HG03280 (cell line): ENCODE measurements at regions not wholly inside any gene's neighbourhood (a gene's known extent, or its start where the extent isn't known, plus 50 kb on each side); places are given as distances from the start of the nearest gene placed in this dataset.
A peak's percentile ranks its signal among the peaks of the same experiment; 100 is the strongest.
"Not testable (repeated sequence)": the region's sequence is repeated elsewhere in the genome, so short reads cannot be mapped to it uniquely, and the experiment has no call there.

Experiments
- ATAC-seq: cut with Tn5 transposase; IDR thresholded peaks from one replicate; pipeline ENCODE4 v1.9.1; 2021; ENCODE audit warnings: mild to moderate bottlenecking, moderate library complexity; ENCODE audit not compliant: unreplicated experiment

GRCh38 chr6:56839533-56840183, 115.2 kb upstream of the BEND6 start:
- ATAC-seq = no peak

DNA sequence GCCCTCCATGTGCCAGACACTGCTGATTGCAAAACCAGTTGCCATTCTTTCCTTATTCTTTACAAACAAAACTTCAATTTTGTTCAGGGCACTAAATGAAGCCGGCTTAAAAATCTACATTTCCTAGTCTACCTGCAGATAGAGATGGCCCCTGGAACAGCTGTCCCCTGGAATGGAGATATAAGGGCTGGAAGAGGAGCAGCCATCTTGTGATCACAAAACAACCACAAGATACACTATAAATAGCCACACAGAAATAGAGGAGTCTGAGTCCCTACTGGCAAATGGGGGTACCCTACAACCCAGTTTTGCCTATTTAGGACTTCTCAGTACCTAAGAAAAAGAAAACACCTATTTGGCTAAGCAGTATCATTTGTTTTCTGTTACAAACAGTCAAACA, 115.9 kb upstream of the BEND6 start:
- ATAC-seq = no peak

DNA sequence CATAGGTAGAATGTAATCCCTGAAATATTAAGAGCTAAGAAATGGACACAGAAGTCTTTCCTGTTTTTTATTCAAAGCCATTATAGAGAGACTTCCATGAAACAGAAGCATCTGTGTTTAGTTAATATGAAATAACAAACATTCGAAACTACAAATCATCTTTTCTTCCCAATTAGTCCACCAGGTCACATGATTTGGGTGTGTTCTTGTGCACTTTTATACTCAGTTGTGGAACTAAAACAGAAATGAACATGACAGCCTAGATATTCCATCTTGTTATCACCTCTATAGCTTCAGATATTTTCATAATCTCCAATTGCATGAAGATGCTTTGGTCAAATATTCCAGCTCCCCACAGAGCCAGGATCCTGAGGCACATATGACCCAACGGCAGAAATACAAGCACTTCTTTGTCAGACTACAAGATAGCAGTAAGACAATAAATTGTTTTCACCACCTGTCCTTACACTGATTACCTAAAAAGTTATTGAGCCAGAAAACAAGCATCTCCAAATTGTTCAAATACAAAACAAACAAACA, 116.8 kb upstream of the BEND6 start:
- no peak for ATAC-seq

DNA sequence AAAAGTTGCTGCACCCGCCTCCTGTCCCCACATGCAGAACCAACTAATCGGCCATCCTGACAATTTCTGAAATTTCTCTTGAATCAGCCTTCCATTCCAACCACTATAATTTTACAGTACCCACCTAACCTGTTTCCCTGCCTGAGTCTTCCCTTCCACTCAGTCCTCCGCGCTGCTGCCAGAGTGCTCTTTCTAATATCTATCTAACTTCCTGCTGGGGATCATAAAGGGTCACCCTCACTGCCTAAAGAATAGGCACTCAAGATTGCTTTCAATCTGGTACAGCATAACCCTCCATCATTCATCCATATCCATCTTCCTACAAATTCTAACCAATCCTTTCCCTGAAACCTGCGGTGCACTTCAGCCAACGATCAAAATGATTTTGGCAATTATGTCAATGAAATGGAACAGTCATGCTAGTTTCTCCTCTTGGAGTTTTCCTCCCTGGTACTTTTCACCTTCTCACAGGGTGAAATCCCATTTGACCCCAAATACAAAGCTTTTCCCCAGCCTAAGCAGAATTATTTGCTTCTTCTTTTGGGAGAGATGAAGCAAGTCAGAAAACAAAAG, 117.5 kb upstream of the BEND6 start:
- ATAC-seq = no peak

DNA sequence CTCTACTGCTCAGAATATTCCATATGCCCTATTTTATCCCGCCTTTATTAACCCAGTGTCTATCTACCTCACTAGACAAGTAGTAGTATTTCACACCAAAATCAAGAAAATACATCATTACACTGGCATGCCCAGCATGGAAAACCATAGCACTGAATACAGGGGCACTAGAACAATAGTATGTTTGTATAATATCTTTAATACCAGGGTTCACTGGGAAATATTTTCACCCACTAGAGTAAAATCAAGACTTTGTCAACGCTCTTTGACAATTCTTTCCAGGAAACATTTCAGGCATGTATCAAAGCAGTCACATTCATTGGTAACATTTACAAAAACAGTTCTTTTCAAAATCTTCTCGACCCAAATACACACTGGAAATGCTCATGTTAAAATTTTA, 119.3 kb upstream of the BEND6 start:
- ATAC-seq = no peak

DNA sequence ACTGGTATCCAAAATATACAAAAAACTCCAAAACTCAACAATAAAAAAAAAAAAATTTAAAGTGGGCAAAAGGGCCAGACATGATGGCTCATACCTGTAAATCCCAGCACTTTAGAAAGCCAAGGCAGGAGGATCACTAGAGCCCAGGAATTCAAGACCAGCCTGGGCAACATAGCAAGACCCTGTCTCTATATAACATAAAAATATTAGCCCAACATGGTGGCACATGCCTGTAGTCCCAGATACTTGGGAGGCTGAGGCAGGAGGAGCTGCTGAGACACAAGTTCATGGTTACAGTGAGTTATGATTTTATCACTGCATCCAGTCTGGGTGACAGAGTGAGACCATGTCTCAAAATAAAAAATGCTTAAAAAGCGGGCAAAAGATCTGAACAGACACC, 121.0 kb upstream of the BEND6 start:
- ATAC-seq = no peak

DNA sequence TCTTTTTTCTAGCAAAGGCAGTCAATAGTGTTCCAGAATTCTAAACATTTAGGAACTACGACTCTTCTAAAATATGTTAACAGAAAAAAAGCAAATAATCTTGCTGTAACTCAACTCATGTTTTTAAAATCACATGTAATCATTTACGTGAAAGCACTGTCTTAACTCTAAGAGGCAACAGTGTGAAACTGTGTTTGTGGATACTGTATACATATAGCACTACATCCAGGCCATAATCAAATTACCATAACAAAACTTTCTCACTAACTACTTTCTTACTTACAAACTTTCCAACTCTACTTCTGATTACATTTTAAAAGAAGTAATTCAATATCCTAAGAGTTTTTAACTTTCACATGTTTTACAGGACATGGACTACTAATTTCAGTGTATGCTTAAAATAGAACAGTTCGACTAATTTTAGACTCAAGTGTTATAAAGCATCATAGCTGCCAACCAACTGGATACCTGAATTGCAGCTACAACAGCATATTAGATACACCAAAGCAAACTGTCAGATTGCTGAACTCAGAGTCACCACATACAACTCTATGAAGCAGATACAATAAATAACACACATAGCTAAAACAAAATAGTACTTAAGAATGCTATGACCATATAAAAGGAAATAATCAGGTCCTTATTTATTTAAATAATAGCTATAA, 121.6 kb upstream of the BEND6 start:
- ATAC-seq = no peak

DNA sequence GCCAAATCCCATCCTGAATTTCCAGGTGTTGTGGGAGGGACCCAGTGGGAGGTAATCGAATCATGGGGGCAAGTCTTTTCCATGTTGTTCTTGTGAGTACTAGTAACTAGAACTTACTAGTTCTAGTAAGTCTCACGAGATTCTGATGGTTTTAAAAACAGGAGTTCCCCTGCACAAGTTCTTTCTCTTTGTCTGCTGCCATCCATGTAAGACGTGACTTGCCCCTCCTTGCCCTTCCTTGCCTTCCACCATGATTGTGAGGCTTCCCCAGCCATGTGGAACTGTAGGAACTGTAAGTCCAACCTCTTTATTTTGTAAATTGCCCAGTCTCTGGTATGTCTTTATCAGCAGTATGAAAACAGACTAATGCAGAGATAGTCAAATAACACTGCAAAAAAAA, 122.7 kb upstream of the BEND6 start:
- ATAC-seq = no peak

DNA sequence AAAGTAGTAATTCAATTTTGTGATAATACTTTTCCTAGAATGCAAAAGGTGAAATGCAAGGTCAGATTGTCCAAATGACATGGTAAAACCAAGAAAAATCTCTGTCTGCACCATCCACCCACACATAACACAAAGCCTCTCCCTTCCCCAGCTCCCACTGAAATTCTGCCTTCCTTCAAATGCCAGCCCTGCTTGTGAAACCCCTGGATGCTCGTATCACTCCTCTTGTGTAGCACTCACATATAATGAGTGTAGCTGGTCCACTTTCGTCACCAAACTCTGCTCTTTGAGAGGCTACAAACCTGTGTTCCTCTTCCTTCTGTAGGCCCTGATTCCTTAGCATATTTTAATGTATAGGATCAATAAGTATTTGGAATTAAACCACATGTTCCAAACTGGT, 123.6 kb upstream of the BEND6 start:
- no peak for ATAC-seq

GRCh38 chr6:56827908-56828649, 126.8 kb upstream of the BEND6 start:
- ATAC-seq = no peak

- ATAC-seq = not testable (repeated sequence)
Measured at GRCh38 chr6:56824431-56824830, 130.5 kb upstream of the BEND6 start.

GRCh38 chr6:56821005-56821432, 133.9 kb upstream of the BEND6 start:
- no peak for ATAC-seq

DNA sequence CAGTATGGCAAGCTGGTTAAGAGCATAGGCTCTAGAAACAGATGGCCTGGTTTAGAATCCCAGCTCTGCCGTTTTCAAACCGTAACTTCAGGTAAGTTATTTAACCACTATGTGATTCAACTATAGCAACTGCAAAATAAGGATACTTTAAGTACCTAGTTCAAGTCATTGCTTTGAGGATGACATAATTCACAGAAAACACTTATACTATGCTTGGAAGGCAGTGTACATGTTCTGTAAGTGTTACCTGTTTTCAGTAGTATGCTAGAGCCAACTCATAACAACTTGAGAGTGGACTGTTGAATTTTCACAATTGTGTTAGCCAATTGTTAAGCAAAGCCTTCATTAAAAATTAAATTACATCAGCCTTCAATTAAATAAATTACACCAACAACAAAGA, 134.8 kb upstream of the BEND6 start:
- no peak for ATAC-seq

DNA sequence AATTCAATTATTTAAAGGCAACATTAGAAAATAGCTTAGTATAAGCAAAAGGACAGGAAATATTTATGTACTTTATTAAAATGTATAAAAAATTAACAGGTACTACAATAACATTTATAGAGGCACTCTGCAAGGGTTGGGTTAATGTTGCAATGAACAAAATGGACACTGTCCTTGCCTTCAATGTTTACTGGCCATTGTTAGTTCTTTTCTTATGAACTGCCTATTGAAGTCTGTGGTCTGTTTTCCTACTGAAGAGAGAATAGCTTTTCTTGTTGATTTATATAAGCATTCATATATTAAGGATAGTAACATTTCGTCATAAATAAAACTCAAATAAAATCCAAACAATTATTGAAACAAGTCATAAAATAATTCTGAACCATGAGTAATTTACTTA, 135.3 kb upstream of the BEND6 start:
- ATAC-seq = no peak

- ATAC-seq = no peak
Measured at GRCh38 chr6:56816370-56816769, 138.5 kb upstream of the BEND6 start.

- no peak for ATAC-seq
Measured at GRCh38 chr6:56815436-56815835, 139.5 kb upstream of the BEND6 start.

GRCh38 chr6:56814802-56815201, 140.1 kb upstream of the BEND6 start:
- peak; percentile 25 for ATAC-seq

GRCh38 chr6:56814308-56814707, 140.6 kb upstream of the BEND6 start:
- ATAC-seq = peak; percentile 52

DNA sequence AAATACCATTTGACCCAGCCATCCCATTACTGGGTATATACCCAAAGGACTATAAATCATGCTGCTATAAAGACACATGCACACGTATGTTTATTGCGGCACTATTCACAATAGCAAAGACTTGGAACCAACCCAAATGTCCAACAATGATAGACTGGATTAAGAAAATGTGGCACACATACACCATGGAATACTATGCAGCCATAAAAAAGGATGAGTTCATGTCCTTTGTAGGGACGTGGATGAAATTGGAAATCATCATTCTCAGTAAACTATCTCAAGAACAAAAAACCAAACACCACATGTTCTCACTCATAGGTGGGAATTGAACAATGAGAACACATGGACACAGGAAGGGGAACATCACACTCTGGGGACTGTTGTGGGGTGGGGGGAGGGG, 142.1 kb upstream of the BEND6 start:
- not testable (repeated sequence) for ATAC-seq

DNA sequence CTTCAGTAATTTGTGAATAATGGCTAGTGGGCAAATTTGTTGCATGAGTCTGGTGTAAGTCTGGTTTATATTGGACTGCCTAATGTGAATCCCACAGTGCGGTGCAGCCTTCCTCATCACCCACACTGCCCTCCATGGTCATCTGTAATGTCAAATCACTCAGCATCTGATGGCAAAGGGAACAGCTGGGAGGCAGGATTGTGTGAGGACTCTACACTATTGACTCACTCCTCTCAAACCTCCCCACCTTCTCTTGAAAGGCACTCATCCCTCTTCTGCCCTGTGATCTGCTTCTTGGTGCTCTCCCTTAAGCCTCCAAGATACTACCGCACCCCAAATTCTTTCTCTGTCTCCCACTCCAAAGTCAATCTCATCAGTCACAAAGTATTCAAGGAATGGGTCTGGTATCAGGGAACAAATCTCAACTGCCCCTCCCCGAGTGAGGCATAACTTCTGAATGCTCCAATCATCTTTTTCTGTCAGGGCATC, 146.0 kb upstream of the BEND6 start:
- ATAC-seq = no peak

DNA sequence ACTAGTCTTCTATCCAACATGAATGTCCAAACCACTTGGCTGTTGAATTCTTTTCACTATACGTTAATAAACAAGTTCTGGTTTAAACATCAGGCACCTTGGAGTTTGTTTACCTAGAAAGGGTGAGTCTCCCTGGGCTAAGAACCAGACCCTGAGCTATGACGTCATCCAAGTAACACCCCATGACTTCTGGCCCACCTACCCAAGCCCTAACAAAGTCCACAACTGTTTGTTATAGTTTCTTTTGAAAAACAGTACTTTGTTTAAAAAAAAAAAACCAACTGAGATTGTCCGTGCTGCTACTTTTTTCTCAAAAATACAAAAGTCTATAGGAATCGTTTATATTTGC, 146.9 kb upstream of the BEND6 start:
- no peak for ATAC-seq
